GM12878 (cell line): ENCODE measurements at regions not wholly inside any gene's neighbourhood (a gene's known extent, or its start where the extent isn't known, plus 50 kb on each side); places are given as distances from the start of the nearest gene placed in this dataset.

ENCODE experiments used
- ATAC-seq: fragments of 200-7000 bp; cut with Tn5 transposase; 3 replicates; pipeline ENCODE4 v1.9.1; 2020; ENCODE audit warnings: mild to moderate bottlenecking, moderate library complexity
- BruUV-seq: library from RNA; stranded (reverse); fragments of 400-500 nt; replicated peaks from 2 replicates; lab custom pipeline; 2021; lab: Mats Ljungman, UMichigan
- CTCF ChIA-PET: fragments of 300-600 bp; sonication (Branson Sonifier 250); formaldehyde crosslinking; extraction: SDS; loops from one replicate; lab custom pipeline; 2021; ENCODE audit warnings: inconsistent platforms; lab: Yijun Ruan, JAX
- POLR2A ChIA-PET: fragments of 350-600 bp; formaldehyde crosslinking; extraction: SDS; loops from one replicate; lab custom pipeline; 2021; ENCODE audit warnings: inconsistent platforms; lab: Charles Lee
- RAD21 ChIA-PET: fragments of 300-600 bp; sonication (Branson Sonifier 250); formaldehyde crosslinking; loops from one replicate; lab custom pipeline; 2023; ENCODE audit warnings: antibody characterized with exemption; ENCODE audit not compliant: unreplicated experiment; lab: Charles Lee
- SMC1A ChIA-PET: fragments of 300-600 bp; sonication (Branson Sonifier 250); formaldehyde crosslinking; loops from one replicate; lab custom pipeline; 2023; ENCODE audit not compliant: unreplicated experiment, uncharacterized antibody; lab: Charles Lee
- DNase-seq: peaks from one replicate; pipeline ENCODE4 v3.0.0-alpha.2; 2011; ENCODE audit warnings: low read depth, low spot score
- FAIRE-seq: peaks from 3 replicates; lab custom pipeline; 2011; peaks lifted over from hg19 to GRCh38; lab: Jason Lieb, UNC
- H2AFZ ChIP-seq: 2 replicates; pipeline ENCODE4 v1.6.0; 2011; ENCODE audit warnings: low read depth, low read length, control low read depth; ENCODE audit not compliant: control insufficient read depth
- H3K27ac ChIP-seq: 2 replicates; pipeline ENCODE4 v1.5.1; 2011; ENCODE audit warnings: control low read depth; ENCODE audit not compliant: control insufficient read depth, insufficient read depth
- H3K27me3 ChIP-seq, 2 experiments: replicated peaks in 1 of 2; 2 replicates each; pipeline versions ENCODE4 v1.6.0 to v1.6.1; 2011; ENCODE audit warnings: low read length in 1 of 2; ENCODE audit not compliant: control insufficient read depth in 2 of 2, insufficient read depth in 2 of 2
- H3K36me3 ChIP-seq, 2 experiments: 2 replicates each; pipeline ENCODE4 v1.5.1; 2011; ENCODE audit warnings: low read length in 1 of 2; ENCODE audit not compliant: control insufficient read depth in 2 of 2, insufficient read depth in 2 of 2
- H3K4me1 ChIP-seq: 2 replicates; pipeline ENCODE4 v1.6.1; 2011; ENCODE audit warnings: mild to moderate bottlenecking, low read length, moderate library complexity, mixed read lengths; ENCODE audit not compliant: control insufficient read depth, insufficient read depth
- H3K4me2 ChIP-seq: 2 replicates; pipeline ENCODE4 v1.6.0; 2011; ENCODE audit warnings: control low read depth; ENCODE audit not compliant: control insufficient read depth, insufficient read depth
- H3K4me3 ChIP-seq: fragments of 200-600 bp; sonication (generic); 2 replicates; pipeline ENCODE4 v1.5.1; 2016
- H3K79me2 ChIP-seq: 2 replicates; pipeline ENCODE4 v1.6.0; 2011; ENCODE audit warnings: low read length; ENCODE audit not compliant: control insufficient read depth, insufficient read depth
- H3K9ac ChIP-seq: 2 replicates; pipeline ENCODE4 v1.8.0; 2011; ENCODE audit warnings: low read length, control low read depth, mixed read lengths; ENCODE audit not compliant: control insufficient read depth, insufficient read depth
- H3K9me3 ChIP-seq: replicated peaks from 3 replicates; pipeline ENCODE4 v1.5.1; 2011; ENCODE audit warnings: mild to moderate bottlenecking, low read length; ENCODE audit not compliant: control insufficient read depth, insufficient read depth
- H4K20me1 ChIP-seq: 2 replicates; pipeline ENCODE4 v1.6.0; 2011; ENCODE audit not compliant: control insufficient read depth, insufficient read depth
- E2F8 ChIP-seq: fragments of 450-650 bp; IDR thresholded peaks from 2 replicates; pipeline ENCODE4 v1.6.1; 2018; ENCODE audit warnings: mild to moderate bottlenecking, low read depth, moderate library complexity; ENCODE audit not compliant: partially characterized antibody
- SRF ChIP-seq, 2 experiments: IDR thresholded peaks; 2 replicates each; pipeline ENCODE4 v1.6.1; 2011; ENCODE audit warnings: low read depth in 2 of 2, low read length in 2 of 2, mild to moderate bottlenecking in 1 of 2, moderate library complexity in 1 of 2
- WGBS: methylation state at CpG from one replicate; pipeline ENCODE4 v1.1.6; 2016; ENCODE audit warnings: low lambda C conversion rate; ENCODE audit not compliant: insufficient replicate concordance, insufficient coverage; ENCODE audit errors: missing lambda C conversion rate; 5-methylcytosine and 5-hydroxymethylcytosine counted together
- in situ Hi-C: fragments of 300-500 bp; cut with MboI; formaldehyde crosslinking; loops from 9 replicates; pipeline ENCODE4 v1.14.3; 2018; ENCODE audit warnings: mixed read lengths
- intact Hi-C: fragments of 100-400 bp; cut with micrococcal nuclease; formaldehyde crosslinking; loops from one replicate; pipeline ENCODE4 v1.14.2; 2022; ENCODE audit not compliant: unreplicated experiment

DNA sequence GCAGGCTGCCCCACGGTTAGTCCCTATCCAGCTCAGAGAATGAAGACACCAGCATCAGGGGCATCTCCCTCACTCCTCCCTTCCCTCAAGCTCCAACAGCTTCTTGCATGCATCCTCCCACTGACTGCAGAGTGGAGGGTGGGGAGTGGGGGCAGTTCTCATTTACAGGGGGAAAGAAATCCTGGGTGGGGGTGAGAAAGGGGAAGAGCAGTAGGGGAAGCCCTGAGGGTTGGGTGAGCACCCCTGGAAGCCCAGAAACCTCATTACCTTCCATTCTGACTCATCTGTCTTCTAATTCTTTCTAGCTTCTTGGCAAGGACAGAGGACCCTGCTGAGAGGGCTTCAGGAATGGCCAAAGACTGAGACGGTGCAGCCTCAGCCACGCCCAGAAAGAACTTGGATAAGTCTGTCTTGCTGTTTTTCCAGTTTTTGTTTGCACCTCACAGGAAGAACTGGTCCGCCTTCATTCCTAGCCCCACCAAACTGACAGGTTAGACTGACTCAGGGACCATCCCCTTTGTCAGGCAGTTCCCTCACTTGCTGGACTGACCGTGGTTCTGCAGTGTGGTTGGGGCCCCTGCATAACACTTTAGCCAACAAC, 52.5 kb upstream of the WSB1 start (continued):
- no peak for TF ChIP-seq E2F8

DNA sequence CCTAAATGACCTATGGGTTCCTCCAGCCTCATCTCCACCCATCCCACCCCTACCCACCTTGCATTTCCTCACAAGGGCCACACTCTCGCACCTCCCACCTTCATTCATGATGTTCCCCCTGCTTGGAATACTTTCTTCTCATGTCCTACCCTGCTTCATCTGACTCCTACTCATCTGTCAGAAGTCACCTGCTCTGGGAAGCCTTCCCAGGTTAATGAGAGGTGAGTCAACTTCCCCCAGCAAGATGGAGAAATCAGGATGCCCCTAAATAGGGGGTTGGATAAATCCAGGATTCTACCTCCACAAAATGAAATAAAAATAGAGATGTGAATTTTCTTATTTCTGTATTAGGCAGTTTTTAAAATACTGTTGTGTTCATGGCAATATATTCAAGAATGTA, 51.0 kb upstream of the WSB1 start:
- intact Hi-C loops (loop anchor here (5.0 kb wide), 1 partner anchor 409 kb away; no protein-coding TSS in a partner anchor), in situ Hi-C loops (loop anchor here (5.0 kb wide), 1 partner anchor 414 kb away; no protein-coding TSS in a partner anchor)
- no peaks in the 10 kb centered on the region for H3K27me3 ChIP-seq
- H3K79me2 ChIP-seq = no peaks in the 10 kb centered on the region
- H3K4me1 ChIP-seq = peaks cover 45% of the 10 kb centered on the region
- BruUV-seq = no TSS peak
- POLR2A ChIA-PET = no interaction called here
- WGBS = 67% methylated on average over 1 of the region's 1 CpG
- CTCF ChIA-PET = interaction anchor here (0.6 to 9.1 kb wide), 9 partner anchors 13 to 358 kb away, joined by 3 to 129 read pairs (median 21); partner anchors contain the start of gene WSB1
- no peak overlapping the region for H2AFZ ChIP-seq
- no peaks in the 10 kb centered on the region for H3K9me3 ChIP-seq
- no peaks in the 10 kb centered on the region for H3K36me3 ChIP-seq
- no peak overlapping the region for H3K27ac ChIP-seq
- SMC1A ChIA-PET = interaction anchor here (1.1 to 8.1 kb wide), 5 partner anchors 24 to 357 kb away, joined by 4 to 137 read pairs (median 5); no protein-coding TSS in a partner anchor
- RAD21 ChIA-PET = interaction anchor here (1.5 to 8.1 kb wide), 5 partner anchors 25 to 357 kb away, joined by 11 to 156 read pairs (median 12); no protein-coding TSS in a partner anchor
- H3K4me2 ChIP-seq = no peak overlapping the region
- no peak for TF ChIP-seq SRF (IDR thresholded peaks at IDR 0.05; ENCODE audit: low read depth in 2 of 2, low read length in 2 of 2)
- H3K4me3 ChIP-seq = no peak overlapping the region
- no peak overlapping the region for H3K9ac ChIP-seq
- FAIRE-seq = no peak
- DNase-seq = no peak
- H4K20me1 ChIP-seq = no peaks in the 10 kb centered on the region
- ATAC-seq = no peak
